AG04450 (cell line): ENCODE measurements at regions not wholly inside any gene's neighbourhood (a gene's known extent, or its start where the extent isn't known, plus 50 kb on each side); places are given as distances from the start of the nearest gene placed in this dataset.

ENCODE experiments used
- CTCF ChIA-PET: fragments of 300-600, 350-600 bp; formaldehyde crosslinking; extraction: SDS; loops from one replicate; lab custom pipeline; 2022; ENCODE audit warnings: antibody characterized with exemption, inconsistent platforms; lab: Charles Lee
- POLR2A ChIA-PET: fragments of 350-600 bp; formaldehyde crosslinking; extraction: SDS; loops from one replicate; lab custom pipeline; 2021; ENCODE audit warnings: antibody characterized with exemption, inconsistent platforms; lab: Yijun Ruan, JAX
- DNase-seq: peaks from one replicate; pipeline ENCODE4 v3.0.0-alpha.2; 2011; ENCODE audit warnings: low read depth, low spot score
- H3K27ac ChIP-seq: one replicate; pipeline ENCODE4 v1.5.1; 2012; ENCODE audit warnings: low read depth, low read length, control low read depth
- H3K27me3 ChIP-seq: one replicate; pipeline ENCODE4 v1.6.0; 2012; ENCODE audit warnings: low read length; ENCODE audit not compliant: control insufficient read depth, insufficient read depth
- H3K4me3 ChIP-seq: 2 replicates; pipeline ENCODE4 v1.5.1; 2011; ENCODE audit warnings: mild to moderate bottlenecking, low read depth, low read length, control low read depth
- H3K9me3 ChIP-seq: 2 replicates; pipeline ENCODE4 v1.5.1; 2012; ENCODE audit warnings: low read length; ENCODE audit not compliant: control insufficient read depth, insufficient read depth
- TF ChIP-seq, protein P1 (sequence below): IDR thresholded peaks from 2 replicates; pipeline ENCODE4 v1.5.1; 2011; ENCODE audit warnings: low read depth, low read length, control low read depth, inconsistent platforms

GRCh38 chr9:82404881-82405280 is 416.3 kb downstream of the SPATA31D1 start:
- CTCF ChIA-PET = no interaction called here
- H3K27ac ChIP-seq = no peak overlapping the region

GRCh38 chr9:82406456-82407085 is 418.0 kb downstream of the SPATA31D1 start:
- ChIA-PET POLR2A (no interaction called here), CTCF (interaction anchor here (1.0 kb wide), 1 partner anchor 200 kb away, joined by 3 read pairs; no protein-coding TSS in a partner anchor)

More at GRCh38 chr9:82404881-82405280, 416.3 kb downstream of the SPATA31D1 start:
- no peak for DNase-seq
- Histone ChIP-seq H3K4me3 (no peak overlapping the region), H3K9me3 (no peaks in the 10 kb centered on the region), H3K27me3 (no peaks in the 10 kb centered on the region)
- TF ChIP-seq, protein P1, sequence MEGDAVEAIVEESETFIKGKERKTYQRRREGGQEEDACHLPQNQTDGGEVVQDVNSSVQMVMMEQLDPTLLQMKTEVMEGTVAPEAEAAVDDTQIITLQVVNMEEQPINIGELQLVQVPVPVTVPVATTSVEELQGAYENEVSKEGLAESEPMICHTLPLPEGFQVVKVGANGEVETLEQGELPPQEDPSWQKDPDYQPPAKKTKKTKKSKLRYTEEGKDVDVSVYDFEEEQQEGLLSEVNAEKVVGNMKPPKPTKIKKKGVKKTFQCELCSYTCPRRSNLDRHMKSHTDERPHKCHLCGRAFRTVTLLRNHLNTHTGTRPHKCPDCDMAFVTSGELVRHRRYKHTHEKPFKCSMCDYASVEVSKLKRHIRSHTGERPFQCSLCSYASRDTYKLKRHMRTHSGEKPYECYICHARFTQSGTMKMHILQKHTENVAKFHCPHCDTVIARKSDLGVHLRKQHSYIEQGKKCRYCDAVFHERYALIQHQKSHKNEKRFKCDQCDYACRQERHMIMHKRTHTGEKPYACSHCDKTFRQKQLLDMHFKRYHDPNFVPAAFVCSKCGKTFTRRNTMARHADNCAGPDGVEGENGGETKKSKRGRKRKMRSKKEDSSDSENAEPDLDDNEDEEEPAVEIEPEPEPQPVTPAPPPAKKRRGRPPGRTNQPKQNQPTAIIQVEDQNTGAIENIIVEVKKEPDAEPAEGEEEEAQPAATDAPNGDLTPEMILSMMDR = no peak
- POLR2A ChIA-PET = no interaction called here

GRCh38 chr9:82410306-82410705 is 421.7 kb downstream of the SPATA31D1 start:
- peak; percentile 16 for DNase-seq
- Histone ChIP-seq H3K9me3 (no peaks in the 10 kb centered on the region), H3K4me3 (no peak overlapping the region), H3K27ac (no peak overlapping the region), H3K27me3 (no peaks in the 10 kb centered on the region)
- POLR2A ChIA-PET = no interaction called here
- CTCF ChIA-PET = no interaction called here
- TF ChIP-seq, protein P1 = no peak

More at GRCh38 chr9:82406456-82407085, 418.0 kb downstream of the SPATA31D1 start:
- Histone ChIP-seq H3K4me3 (no peak overlapping the region), H3K27ac (no peak overlapping the region), H3K9me3 (no peaks in the 10 kb centered on the region), H3K27me3 (no peaks in the 10 kb centered on the region)
- TF ChIP-seq, protein P1 = no peak
- DNase-seq = no peak

DNA sequence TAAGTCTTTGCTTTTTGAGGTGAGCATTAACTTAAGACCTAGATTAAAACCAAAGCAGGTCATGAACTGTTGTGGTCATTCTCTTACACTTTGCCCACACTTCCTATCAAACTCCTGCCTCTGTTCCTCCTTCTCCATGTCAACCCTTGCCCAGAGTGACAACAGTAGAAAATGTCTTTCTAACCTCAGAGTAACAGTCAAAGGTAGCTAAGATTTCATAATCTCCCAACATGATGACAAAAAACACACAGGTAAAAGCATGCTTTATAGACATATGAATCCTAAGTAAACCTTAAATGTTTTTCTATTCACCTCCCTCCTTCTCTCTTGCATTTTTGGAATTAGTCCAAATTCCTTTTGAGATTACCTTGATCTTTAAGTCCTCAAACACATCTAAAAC is 422.3 kb downstream of the SPATA31D1 start:
- no peak for DNase-seq
- Histone ChIP-seq H3K27me3 (no peaks in the 10 kb centered on the region), H3K9me3 (no peaks in the 10 kb centered on the region), H3K4me3 (no peak overlapping the region), H3K27ac (no peak overlapping the region)
- CTCF ChIA-PET = no interaction called here
- TF ChIP-seq, protein P1 = no peak
- POLR2A ChIA-PET = no interaction called here

GRCh38 chr9:82412586-82413305 is 424.2 kb downstream of the SPATA31D1 start:
- TF ChIP-seq, protein P1 = no peak
- CTCF ChIA-PET = no interaction called here
- H3K9me3 ChIP-seq = no peaks in the 10 kb centered on the region
- DNase-seq = no peak
- no peak overlapping the region for H3K4me3 ChIP-seq
- H3K27me3 ChIP-seq = no peaks in the 10 kb centered on the region
- POLR2A ChIA-PET = no interaction called here
- no peak overlapping the region for H3K27ac ChIP-seq
